Astrocyte (in vitro differentiated cells and primary cell): ENCODE measurements at regions not wholly inside any gene's neighbourhood (a gene's known extent, or its start where the extent isn't known, plus 50 kb on each side); places are given as distances from the start of the nearest gene placed in this dataset.

Source experiments
- DNase-seq: peaks from one replicate; pipeline ENCODE4 v3.0.0-alpha.2; 2010; ENCODE audit warnings: low read depth
- FAIRE-seq: peaks from 2 replicates; lab custom pipeline; 2011; peaks lifted over from hg19 to GRCh38; lab: Jason Lieb, UNC
- H2AFZ ChIP-seq: 2 replicates; pipeline ENCODE4 v1.6.0; 2012; ENCODE audit warnings: low read depth, low read length, inconsistent platforms
- H3K27ac ChIP-seq: 2 replicates; pipeline ENCODE4 v1.5.1; 2011; ENCODE audit warnings: low read depth, low read length, inconsistent platforms
- H3K27me3 ChIP-seq: 2 replicates; pipeline ENCODE4 v1.6.0; 2011; ENCODE audit warnings: low read length, inconsistent platforms; ENCODE audit not compliant: insufficient read depth
- H3K36me3 ChIP-seq: 2 replicates; pipeline ENCODE4 v1.5.1; 2011; ENCODE audit warnings: low read length, inconsistent platforms; ENCODE audit not compliant: insufficient read depth
- H3K4me1 ChIP-seq: 2 replicates; pipeline ENCODE4 v1.5.1; 2011; ENCODE audit warnings: low read length, inconsistent platforms; ENCODE audit not compliant: insufficient read depth
- H3K4me2 ChIP-seq: 2 replicates; pipeline ENCODE4 v1.6.0; 2012; ENCODE audit warnings: low read length, inconsistent platforms
- H3K4me3 ChIP-seq: 2 replicates; pipeline ENCODE4 v1.5.1; 2011; ENCODE audit warnings: low read depth, mild to moderate bottlenecking, low read length, inconsistent platforms; ENCODE audit not compliant: insufficient read depth
- H3K79me2 ChIP-seq: 2 replicates; pipeline ENCODE4 v1.6.0; 2012; ENCODE audit warnings: mild to moderate bottlenecking, low read length, inconsistent platforms; ENCODE audit not compliant: insufficient read depth
- H3K9ac ChIP-seq: 2 replicates; pipeline ENCODE4 v1.6.0; 2012; ENCODE audit warnings: mild to moderate bottlenecking, low read length, inconsistent platforms
- H3K9me3 ChIP-seq: 2 replicates; pipeline ENCODE4 v1.5.1; 2012; ENCODE audit warnings: low read depth, mild to moderate bottlenecking, low read length, inconsistent platforms; ENCODE audit not compliant: insufficient read depth
- H4K20me1 ChIP-seq: 2 replicates; pipeline ENCODE4 v1.6.0; 2012; ENCODE audit warnings: low read length, inconsistent platforms; ENCODE audit not compliant: insufficient read depth
- H3K27ac Mint-ChIP-seq: one replicate; pipeline ENCODE4 v1.8.0; 2021; ENCODE audit warnings: mild to moderate bottlenecking, mixed read lengths; ENCODE audit not compliant: unreplicated experiment
- H3K27me3 Mint-ChIP-seq: one replicate; pipeline ENCODE4 v1.8.0; 2021; ENCODE audit warnings: low read depth, mixed read lengths; ENCODE audit not compliant: unreplicated experiment
- H3K36me3 Mint-ChIP-seq: one replicate; pipeline ENCODE4 v1.8.0; 2021; ENCODE audit warnings: low read depth, mixed read lengths; ENCODE audit not compliant: unreplicated experiment
- H3K4me1 Mint-ChIP-seq: one replicate; pipeline ENCODE4 v1.8.0; 2021; ENCODE audit warnings: low read depth, mixed read lengths; ENCODE audit not compliant: unreplicated experiment
- H3K4me3 Mint-ChIP-seq: one replicate; pipeline ENCODE4 v1.8.0; 2021; ENCODE audit warnings: mild to moderate bottlenecking, moderate library complexity, mixed read lengths; ENCODE audit not compliant: unreplicated experiment
- H3K9me3 Mint-ChIP-seq: one replicate; pipeline ENCODE4 v1.8.0; 2021; ENCODE audit warnings: mild to moderate bottlenecking, mixed read lengths; ENCODE audit not compliant: unreplicated experiment
- EZH2 ChIP-seq: IDR thresholded peaks from 2 replicates; pipeline ENCODE4 v1.6.1; 2012; ENCODE audit warnings: mild to moderate bottlenecking, low read length, inconsistent platforms; ENCODE audit not compliant: insufficient read depth
- TF ChIP-seq, protein P1 (sequence below): IDR thresholded peaks from 2 replicates; pipeline ENCODE4 v1.5.1; 2011; ENCODE audit warnings: low read depth, mild to moderate bottlenecking, inconsistent platforms, low read length, moderate library complexity; ENCODE audit not compliant: insufficient read depth

DNA sequence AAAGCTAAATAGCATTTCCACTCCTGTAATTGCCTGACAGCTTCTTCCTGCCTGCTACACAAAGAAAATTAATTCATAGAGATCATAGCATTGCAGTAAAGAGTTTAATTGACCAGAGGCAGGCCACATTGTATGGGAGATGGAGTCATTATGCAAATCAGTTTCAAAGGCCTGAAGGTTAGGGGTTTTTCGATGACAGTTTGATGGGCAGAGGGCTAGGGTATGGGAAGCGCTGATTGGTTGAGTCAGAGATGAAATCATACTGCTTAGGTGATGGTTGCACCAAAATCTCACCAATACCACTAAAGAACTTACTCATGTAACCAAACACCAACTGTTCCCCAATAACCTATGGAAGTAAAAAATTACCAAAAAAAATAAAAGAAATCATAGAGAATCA is 599.0 kb downstream of the NUP35 start:
- Histone ChIP-seq H3K36me3 (no peaks in the 10 kb centered on the region), H2AFZ (no peak overlapping the region), H3K4me3 (no peak overlapping the region), H3K4me2 (no peak overlapping the region), H3K79me2 (no peaks in the 10 kb centered on the region), H3K9me3 (peaks cover 2% of the 10 kb centered on the region), H4K20me1 (no peaks in the 10 kb centered on the region), H3K27me3 (no peaks in the 10 kb centered on the region), H3K27ac (no peak overlapping the region), H3K4me1 (no peaks in the 10 kb centered on the region), H3K9ac (no peak overlapping the region)
- Mint-ChIP-seq H3K9me3 (no peaks in the 10 kb centered on the region), H3K27me3 (no peaks in the 10 kb centered on the region), H3K27ac (no peak overlapping the region), H3K4me1 (no peaks in the 10 kb centered on the region), H3K4me3 (no peak overlapping the region), H3K36me3 (no peaks in the 10 kb centered on the region)
- no peak for TF ChIP-seq EZH2
- TF ChIP-seq, protein P1, sequence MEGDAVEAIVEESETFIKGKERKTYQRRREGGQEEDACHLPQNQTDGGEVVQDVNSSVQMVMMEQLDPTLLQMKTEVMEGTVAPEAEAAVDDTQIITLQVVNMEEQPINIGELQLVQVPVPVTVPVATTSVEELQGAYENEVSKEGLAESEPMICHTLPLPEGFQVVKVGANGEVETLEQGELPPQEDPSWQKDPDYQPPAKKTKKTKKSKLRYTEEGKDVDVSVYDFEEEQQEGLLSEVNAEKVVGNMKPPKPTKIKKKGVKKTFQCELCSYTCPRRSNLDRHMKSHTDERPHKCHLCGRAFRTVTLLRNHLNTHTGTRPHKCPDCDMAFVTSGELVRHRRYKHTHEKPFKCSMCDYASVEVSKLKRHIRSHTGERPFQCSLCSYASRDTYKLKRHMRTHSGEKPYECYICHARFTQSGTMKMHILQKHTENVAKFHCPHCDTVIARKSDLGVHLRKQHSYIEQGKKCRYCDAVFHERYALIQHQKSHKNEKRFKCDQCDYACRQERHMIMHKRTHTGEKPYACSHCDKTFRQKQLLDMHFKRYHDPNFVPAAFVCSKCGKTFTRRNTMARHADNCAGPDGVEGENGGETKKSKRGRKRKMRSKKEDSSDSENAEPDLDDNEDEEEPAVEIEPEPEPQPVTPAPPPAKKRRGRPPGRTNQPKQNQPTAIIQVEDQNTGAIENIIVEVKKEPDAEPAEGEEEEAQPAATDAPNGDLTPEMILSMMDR: no peak
- DNase-seq (no peak), FAIRE-seq (no peak)

DNA sequence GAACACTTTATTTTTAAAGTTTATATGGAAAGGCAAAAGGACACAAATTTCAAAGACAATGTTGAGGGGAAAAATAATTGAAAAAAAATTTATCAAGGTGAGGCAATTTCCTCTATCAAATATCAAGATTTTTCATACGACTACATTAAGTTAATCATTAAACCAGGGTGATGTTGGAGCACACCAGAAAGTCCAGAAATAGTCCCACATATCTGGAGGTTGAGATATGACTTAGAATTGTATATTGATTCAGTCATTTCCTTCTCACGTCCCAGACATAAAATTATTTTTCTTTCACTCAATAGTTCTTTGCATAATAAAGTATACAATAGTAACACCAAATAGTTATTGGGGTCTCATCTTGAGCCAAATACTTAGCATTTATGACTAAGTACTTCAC is 605.1 kb downstream of the NUP35 start:
- H3K9ac ChIP-seq: no peak overlapping the region
- TF ChIP-seq, protein P1: no peak
- no peak for TF ChIP-seq EZH2
- no peaks in the 10 kb centered on the region for H3K79me2 ChIP-seq
- Mint-ChIP-seq H3K36me3 (no peaks in the 10 kb centered on the region), H3K27ac (no peak overlapping the region), H3K9me3 (no peaks in the 10 kb centered on the region), H3K27me3 (no peaks in the 10 kb centered on the region), H3K4me3 (no peak overlapping the region), H3K4me1 (no peaks in the 10 kb centered on the region)
- DNase-seq: no peak
- H3K27ac ChIP-seq: no peak overlapping the region
- peaks cover 2% of the 10 kb centered on the region for H3K9me3 ChIP-seq
- H2AFZ ChIP-seq: no peak overlapping the region
- FAIRE-seq: no peak
- H3K4me2 ChIP-seq: no peak overlapping the region
- no peaks in the 10 kb centered on the region for H3K4me1 ChIP-seq
- H3K4me3 ChIP-seq: no peak overlapping the region
- no peaks in the 10 kb centered on the region for H3K36me3 ChIP-seq
- H3K27me3 ChIP-seq: no peaks in the 10 kb centered on the region
- no peaks in the 10 kb centered on the region for H4K20me1 ChIP-seq

DNA sequence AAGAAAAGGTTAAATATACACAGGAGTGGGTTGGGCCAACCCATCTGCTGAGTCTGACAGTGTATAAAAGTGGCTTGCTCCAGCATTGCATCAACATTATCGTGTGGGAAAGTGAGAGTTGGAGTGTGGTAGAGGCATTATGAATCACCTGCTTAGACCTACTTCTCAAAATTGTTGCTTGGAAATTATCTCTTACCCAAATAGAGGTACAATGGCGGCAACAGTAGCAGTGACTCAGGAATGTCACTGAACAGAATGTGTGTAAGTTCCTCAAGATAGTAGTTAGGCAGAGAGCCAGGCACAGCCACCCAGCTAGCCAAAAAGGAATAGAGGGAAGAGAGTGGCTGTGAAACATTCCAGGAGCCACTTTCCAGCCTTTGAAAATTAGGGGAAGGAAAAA is 616.0 kb downstream of the NUP35 start:
- H3K27me3 ChIP-seq: no peaks in the 10 kb centered on the region
- no peak overlapping the region for H3K4me3 ChIP-seq
- no peak overlapping the region for H3K9ac ChIP-seq
- TF ChIP-seq, protein P1: no peak
- TF ChIP-seq EZH2: no peak
- no peaks in the 10 kb centered on the region for H4K20me1 ChIP-seq
- H3K79me2 ChIP-seq: no peaks in the 10 kb centered on the region
- Mint-ChIP-seq H3K4me1 (no peaks in the 10 kb centered on the region), H3K9me3 (no peaks in the 10 kb centered on the region), H3K27ac (peak overlapping the region; percentile 36), H3K27me3 (no peaks in the 10 kb centered on the region), H3K36me3 (no peaks in the 10 kb centered on the region), H3K4me3 (no peak overlapping the region)
- no peak overlapping the region for H3K4me2 ChIP-seq
- H2AFZ ChIP-seq: no peak overlapping the region
- no peak for DNase-seq
- no peaks in the 10 kb centered on the region for H3K9me3 ChIP-seq
- no peaks in the 10 kb centered on the region for H3K4me1 ChIP-seq
- H3K36me3 ChIP-seq: no peaks in the 10 kb centered on the region
- no peak overlapping the region for H3K27ac ChIP-seq
- FAIRE-seq: no peak
